Esophagus (tissue), 2 donors: ENCODE measurements at regions not wholly inside any gene's neighbourhood (a gene's known extent, or its start where the extent isn't known, plus 50 kb on each side); places are given as distances from the start of the nearest gene placed in this dataset.

Experiments used
- H3K27ac ChIP-seq, 2 donors: one replicate each; pipeline ENCODE4 v1.5.1; 2013; ENCODE audit warnings: low read depth in 2 of 2, mild to moderate bottlenecking in 2 of 2, inconsistent platforms in 1 of 2, low read length in 1 of 2, moderate library complexity in 1 of 2
- H3K27me3 ChIP-seq, 2 donors: one replicate each; pipeline ENCODE4 v1.6.1; 2013; ENCODE audit warnings: low read length in 2 of 2, control low read depth in 1 of 2, mild to moderate bottlenecking in 1 of 2; ENCODE audit not compliant: insufficient read depth in 2 of 2, control insufficient read depth in 1 of 2
- H3K36me3 ChIP-seq, 2 donors: one replicate each; pipeline ENCODE4 v1.6.1; 2013; ENCODE audit warnings: low read length in 1 of 2; ENCODE audit not compliant: control insufficient read depth in 2 of 2, insufficient read depth in 2 of 2
- H3K4me1 ChIP-seq, 2 donors: one replicate each; pipeline ENCODE4 v1.6.1; 2013; ENCODE audit warnings: low read length in 1 of 2; ENCODE audit not compliant: control insufficient read depth in 2 of 2, insufficient read depth in 2 of 2
- H3K4me3 ChIP-seq, 2 donors: one replicate each; pipeline ENCODE4 v1.5.1; 2013; ENCODE audit warnings: low read length in 2 of 2, mild to moderate bottlenecking in 2 of 2, low read depth in 1 of 2, moderate library complexity in 1 of 2
- H3K9me3 ChIP-seq, 2 donors: one replicate each; pipeline ENCODE4 v1.6.1; 2013; ENCODE audit warnings: mild to moderate bottlenecking in 2 of 2, low read depth in 1 of 2, low read length in 1 of 2, moderate library complexity in 1 of 2; ENCODE audit not compliant: control insufficient read depth in 2 of 2, insufficient read depth in 1 of 2
- WGBS, 2 donors: extraction: QIAGEN DNeasy Blood & Tissue Kit; methylation state at CpG; one replicate each; pipeline ENCODE4 v1.1.7; 2013; 5-methylcytosine and 5-hydroxymethylcytosine counted together
- donor health status: healthy with polysubstance abuse.
- donor health status: Bipolar disorder and iron deficiency.

GRCh38 chr16:86643671-86644070 lies 65.3 kb downstream of the FOXL1 start:
- Histone ChIP-seq H3K27me3 (peaks cover 0 to 4% of the 10 kb centered on the region in 2 donors), H3K4me3 (no peak overlapping the region), H3K4me1 (no peaks in the 10 kb centered on the region), H3K9me3 (peaks cover 0 to 7% of the 10 kb centered on the region in 2 donors), H3K27ac (no peak overlapping the region), H3K36me3 (no peaks in the 10 kb centered on the region)
- 62 to 66% methylated on average over 6 of the region's 6 CpGs for WGBS, 2 donors

GRCh38 chr16:86647561-86647960 lies 69.2 kb downstream of the FOXL1 start:
- no peak overlapping the region for H3K27ac ChIP-seq
- peaks cover 0 to 4% of the 10 kb centered on the region in 2 donors for H3K27me3 ChIP-seq
- no peaks in the 10 kb centered on the region for H3K4me1 ChIP-seq
- H3K9me3 ChIP-seq = peaks cover 0 to 7% of the 10 kb centered on the region in 2 donors
- 83 to 91% methylated on average over 2 of the region's 2 CpGs for WGBS, 2 donors
- no peak overlapping the region for H3K4me3 ChIP-seq
- no peaks in the 10 kb centered on the region for H3K36me3 ChIP-seq

GRCh38 chr16:86649875-86650274 lies 71.5 kb downstream of the FOXL1 start:
- H3K27ac ChIP-seq = no peak overlapping the region
- 70 to 79% methylated on average over 5 of the region's 5 CpGs for WGBS, 2 donors
- H3K4me1 ChIP-seq = no peaks in the 10 kb centered on the region
- H3K27me3 ChIP-seq = peaks cover 0 to 4% of the 10 kb centered on the region in 2 donors
- H3K9me3 ChIP-seq = peaks cover 0 to 7% of the 10 kb centered on the region in 2 donors
- H3K4me3 ChIP-seq = no peak overlapping the region
- H3K36me3 ChIP-seq = no peaks in the 10 kb centered on the region

- no peak overlapping the region for H3K4me3 ChIP-seq
- peaks cover 0 to 4% of the 10 kb centered on the region in 2 donors for H3K27me3 ChIP-seq
- no peaks in the 10 kb centered on the region for H3K36me3 ChIP-seq
- no peak overlapping the region for H3K27ac ChIP-seq
- no peaks in the 10 kb centered on the region for H3K4me1 ChIP-seq
- WGBS, 2 donors = 92 to 93% methylated on average over 9 of the region's 9 CpGs
- peaks cover 0 to 7% of the 10 kb centered on the region in 2 donors for H3K9me3 ChIP-seq
These were observed 72.8 kb downstream of the FOXL1 start for GRCh38 chr16:86651013-86651627.

GRCh38 chr16:86651823-86652222 lies 73.5 kb downstream of the FOXL1 start:
- Histone ChIP-seq H3K4me1 (no peaks in the 10 kb centered on the region), H3K27ac (no peak overlapping the region), H3K4me3 (no peak overlapping the region), H3K27me3 (peaks cover 0 to 4% of the 10 kb centered on the region in 2 donors), H3K9me3 (peaks cover 0 to 7% of the 10 kb centered on the region in 2 donors), H3K36me3 (no peaks in the 10 kb centered on the region)
- WGBS, 2 donors = 67 to 70% methylated on average over 6 of the region's 6 CpGs

- H3K27me3 ChIP-seq = no peaks in the 10 kb centered on the region
- no peaks in the 10 kb centered on the region for H3K4me1 ChIP-seq
- H3K36me3 ChIP-seq = no peaks in the 10 kb centered on the region
- H3K9me3 ChIP-seq = no peaks in the 10 kb centered on the region
- H3K4me3 ChIP-seq = no peak overlapping the region
- WGBS, 2 donors = 70 to 72% methylated on average over 13 of the region's 13 CpGs
- H3K27ac ChIP-seq = no peak overlapping the region
These were observed 75.1 kb downstream of the FOXL1 start for GRCh38 chr16:86653285-86654006.

- no peak overlapping the region for H3K4me3 ChIP-seq
- no peaks in the 10 kb centered on the region for H3K4me1 ChIP-seq
- H3K27ac ChIP-seq = no peak overlapping the region
- no peaks in the 10 kb centered on the region for H3K36me3 ChIP-seq
- no peaks in the 10 kb centered on the region for H3K27me3 ChIP-seq
- peaks cover 0 to 6% of the 10 kb centered on the region in 2 donors for H3K9me3 ChIP-seq
- WGBS, 2 donors = 75 to 78% methylated on average over 6 of the region's 6 CpGs
These were observed 79.6 kb downstream of the FOXL1 start for GRCh38 chr16:86657972-86658371.

- H3K4me1 ChIP-seq = peaks cover 3 to 12% of the 10 kb centered on the region in 2 donors
- no peaks in the 10 kb centered on the region for H3K27me3 ChIP-seq
- H3K4me3 ChIP-seq = no peak overlapping the region
- WGBS, 2 donors = 85% methylated on average over 4 of the region's 4 CpGs
- no peak overlapping the region for H3K27ac ChIP-seq
- H3K36me3 ChIP-seq = no peaks in the 10 kb centered on the region
- peaks cover 0 to 6% of the 10 kb centered on the region in 2 donors for H3K9me3 ChIP-seq
These were observed 82.3 kb downstream of the FOXL1 start for GRCh38 chr16:86660623-86661022.

GRCh38 chr16:86661706-86662105 lies 83.4 kb downstream of the FOXL1 start:
- no peaks in the 10 kb centered on the region for H3K27me3 ChIP-seq

GRCh38 chr16:86662195-86662594 lies 83.8 kb downstream of the FOXL1 start:
- WGBS, 2 donors = 53 to 54% methylated on average over 5 of the region's 5 CpGs
- Histone ChIP-seq H3K36me3 (no peaks in the 10 kb centered on the region), H3K4me3 (no peak overlapping the region), H3K27ac (no peak overlapping the region), H3K9me3 (peaks cover 0 to 6% of the 10 kb centered on the region in 2 donors), H3K27me3 (no peaks in the 10 kb centered on the region), H3K4me1 (peaks cover 3 to 12% of the 10 kb centered on the region in 2 donors)

More at GRCh38 chr16:86661706-86662105, 83.4 kb downstream of the FOXL1 start:
- H3K4me3 ChIP-seq = no peak overlapping the region
- peaks cover 3 to 12% of the 10 kb centered on the region in 2 donors for H3K4me1 ChIP-seq
- 55 to 58% methylated on average over 8 of the region's 8 CpGs for WGBS, 2 donors
- no peak overlapping the region for H3K27ac ChIP-seq
- peaks cover 0 to 6% of the 10 kb centered on the region in 2 donors for H3K9me3 ChIP-seq
- H3K36me3 ChIP-seq = no peaks in the 10 kb centered on the region
